HL-60 (cell line): ENCODE measurements at regions not wholly inside any gene's neighbourhood (a gene's known extent, or its start where the extent isn't known, plus 50 kb on each side); places are given as distances from the start of the nearest gene placed in this dataset.

Experiments
- POLR2AphosphoS5 ChIP-seq: IDR thresholded peaks from 2 replicates; pipeline ENCODE4 v1.6.1; 2012; ENCODE audit warnings: low read depth
- TF ChIP-seq, protein P1 (sequence below): IDR thresholded peaks from one replicate; pipeline ENCODE4 v1.5.1; 2011; ENCODE audit warnings: low read length, control low read depth, inconsistent platforms; ENCODE audit not compliant: insufficient read depth
- TF ChIP-seq, protein P2 (sequence below): IDR thresholded peaks from 2 replicates; pipeline ENCODE4 v1.6.1; 2012; ENCODE audit warnings: low read depth; ENCODE audit not compliant: insufficient replicate concordance

DNA sequence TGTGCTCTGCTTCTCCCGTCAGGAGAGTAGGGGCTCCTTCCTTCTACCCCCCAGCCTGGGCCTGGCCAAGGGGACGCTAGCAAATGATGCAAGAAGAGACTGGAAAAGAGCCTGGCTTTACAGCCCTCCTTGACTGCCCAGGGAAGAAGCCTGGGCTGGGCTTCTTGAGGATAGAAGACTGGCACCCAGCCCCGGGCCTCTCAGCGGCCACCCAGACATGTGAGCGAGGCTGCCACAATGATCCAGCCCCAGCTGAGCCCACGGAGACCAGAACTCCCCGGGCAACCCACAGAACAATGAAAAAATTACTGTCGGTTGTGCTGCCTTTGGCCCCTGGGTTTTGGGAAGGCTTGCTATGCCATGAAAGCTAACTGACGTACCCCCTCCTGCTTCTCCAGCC, 100.6 kb upstream of the PRR20G start:
- TF ChIP-seq, protein P1, sequence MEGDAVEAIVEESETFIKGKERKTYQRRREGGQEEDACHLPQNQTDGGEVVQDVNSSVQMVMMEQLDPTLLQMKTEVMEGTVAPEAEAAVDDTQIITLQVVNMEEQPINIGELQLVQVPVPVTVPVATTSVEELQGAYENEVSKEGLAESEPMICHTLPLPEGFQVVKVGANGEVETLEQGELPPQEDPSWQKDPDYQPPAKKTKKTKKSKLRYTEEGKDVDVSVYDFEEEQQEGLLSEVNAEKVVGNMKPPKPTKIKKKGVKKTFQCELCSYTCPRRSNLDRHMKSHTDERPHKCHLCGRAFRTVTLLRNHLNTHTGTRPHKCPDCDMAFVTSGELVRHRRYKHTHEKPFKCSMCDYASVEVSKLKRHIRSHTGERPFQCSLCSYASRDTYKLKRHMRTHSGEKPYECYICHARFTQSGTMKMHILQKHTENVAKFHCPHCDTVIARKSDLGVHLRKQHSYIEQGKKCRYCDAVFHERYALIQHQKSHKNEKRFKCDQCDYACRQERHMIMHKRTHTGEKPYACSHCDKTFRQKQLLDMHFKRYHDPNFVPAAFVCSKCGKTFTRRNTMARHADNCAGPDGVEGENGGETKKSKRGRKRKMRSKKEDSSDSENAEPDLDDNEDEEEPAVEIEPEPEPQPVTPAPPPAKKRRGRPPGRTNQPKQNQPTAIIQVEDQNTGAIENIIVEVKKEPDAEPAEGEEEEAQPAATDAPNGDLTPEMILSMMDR: no peak
- no peak for TF ChIP-seq POLR2AphosphoS5
- TF ChIP-seq, protein P2, sequence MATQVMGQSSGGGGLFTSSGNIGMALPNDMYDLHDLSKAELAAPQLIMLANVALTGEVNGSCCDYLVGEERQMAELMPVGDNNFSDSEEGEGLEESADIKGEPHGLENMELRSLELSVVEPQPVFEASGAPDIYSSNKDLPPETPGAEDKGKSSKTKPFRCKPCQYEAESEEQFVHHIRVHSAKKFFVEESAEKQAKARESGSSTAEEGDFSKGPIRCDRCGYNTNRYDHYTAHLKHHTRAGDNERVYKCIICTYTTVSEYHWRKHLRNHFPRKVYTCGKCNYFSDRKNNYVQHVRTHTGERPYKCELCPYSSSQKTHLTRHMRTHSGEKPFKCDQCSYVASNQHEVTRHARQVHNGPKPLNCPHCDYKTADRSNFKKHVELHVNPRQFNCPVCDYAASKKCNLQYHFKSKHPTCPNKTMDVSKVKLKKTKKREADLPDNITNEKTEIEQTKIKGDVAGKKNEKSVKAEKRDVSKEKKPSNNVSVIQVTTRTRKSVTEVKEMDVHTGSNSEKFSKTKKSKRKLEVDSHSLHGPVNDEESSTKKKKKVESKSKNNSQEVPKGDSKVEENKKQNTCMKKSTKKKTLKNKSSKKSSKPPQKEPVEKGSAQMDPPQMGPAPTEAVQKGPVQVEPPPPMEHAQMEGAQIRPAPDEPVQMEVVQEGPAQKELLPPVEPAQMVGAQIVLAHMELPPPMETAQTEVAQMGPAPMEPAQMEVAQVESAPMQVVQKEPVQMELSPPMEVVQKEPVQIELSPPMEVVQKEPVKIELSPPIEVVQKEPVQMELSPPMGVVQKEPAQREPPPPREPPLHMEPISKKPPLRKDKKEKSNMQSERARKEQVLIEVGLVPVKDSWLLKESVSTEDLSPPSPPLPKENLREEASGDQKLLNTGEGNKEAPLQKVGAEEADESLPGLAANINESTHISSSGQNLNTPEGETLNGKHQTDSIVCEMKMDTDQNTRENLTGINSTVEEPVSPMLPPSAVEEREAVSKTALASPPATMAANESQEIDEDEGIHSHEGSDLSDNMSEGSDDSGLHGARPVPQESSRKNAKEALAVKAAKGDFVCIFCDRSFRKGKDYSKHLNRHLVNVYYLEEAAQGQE: no peak
